ENCODE measurements at regions not wholly inside any gene's neighbourhood (a gene's known extent, or its start where the extent isn't known, plus 50 kb on each side); places are given as distances from the start of the nearest gene placed in this dataset.

DNA sequence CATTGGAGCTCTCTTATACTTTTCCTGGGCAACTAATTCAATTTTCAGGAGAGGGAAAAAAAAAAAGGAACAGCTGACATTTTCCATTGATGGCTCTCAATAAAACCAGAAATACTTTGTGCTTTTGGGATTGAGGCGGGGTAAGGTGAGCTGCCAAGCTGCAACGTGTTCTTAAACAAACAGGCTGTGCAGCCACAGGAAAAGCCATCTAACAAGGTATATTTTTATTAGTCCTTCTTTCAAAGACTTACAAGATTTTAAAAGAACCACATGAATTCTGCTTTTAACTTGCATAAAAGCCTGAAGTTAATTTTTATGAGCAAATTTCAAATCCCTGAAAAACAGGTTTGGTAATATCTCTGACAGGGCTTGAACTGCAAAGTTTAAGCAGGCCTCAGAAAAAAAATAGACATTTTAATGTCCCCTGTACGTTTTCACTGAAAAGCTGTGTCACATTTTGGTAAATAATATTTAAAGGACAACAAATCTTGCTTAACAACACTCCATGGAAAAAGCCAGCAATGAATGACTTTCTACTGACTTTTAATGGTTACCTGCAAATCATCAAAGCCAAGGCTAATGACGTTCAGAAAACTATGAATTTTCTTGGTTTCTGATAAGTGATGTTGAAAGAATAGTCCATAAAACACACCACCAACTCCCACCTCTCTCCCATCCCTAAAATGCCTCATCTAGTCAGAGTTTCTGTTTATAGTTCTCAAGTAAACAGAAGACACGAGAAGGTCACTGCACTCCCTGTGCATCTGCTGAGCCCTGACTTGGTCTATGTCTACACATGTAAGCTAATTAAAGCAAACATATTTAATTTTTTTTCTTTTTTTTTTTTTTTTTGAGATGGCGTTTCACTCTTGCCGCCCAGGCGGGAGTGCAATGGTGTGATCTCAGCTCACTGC lies 433.6 kb downstream of the PIK3R1 start:
- POLR2A ChIA-PET, result no interaction called here
- H3K27ac ChIP-seq (ENCODE audit: extremely low read depth, low read depth, low read length), result no peak overlapping the region
- peaks cover 14% of the 10 kb centered on the region for H3K4me1 ChIP-seq (ENCODE audit: control insufficient read depth, insufficient read depth, low read length)
- CTCF ChIA-PET, result interaction anchor here (0.6 kb wide), 1 partner anchor 13 kb away, joined by 4 read pairs; no protein-coding TSS in a partner anchor
- no peaks in the 10 kb centered on the region for H3K36me3 ChIP-seq (ENCODE audit: control insufficient read depth in 2 of 2, insufficient read depth in 1 of 2, low read length in 2 of 2)
- TF ChIP-seq ZNF518A (tag by site-specific recombination; conservative IDR thresholded peaks at IDR 0.05; ENCODE audit: low read depth) (no peak), ZSCAN23 (tag by site-specific recombination; IDR thresholded peaks at IDR 0.05) (no peak), ZNF624 (tag by site-specific recombination; IDR thresholded peaks at IDR 0.05) (no peak), ZNF664 (tag by site-specific recombination; IDR thresholded peaks at IDR 0.05) (no peak), SP7 (tag by site-specific recombination; IDR thresholded peaks at IDR 0.05) (no peak), GLIS1 (tag by site-specific recombination; IDR thresholded peaks at IDR 0.05) (no peak), BCL11A (tag by site-specific recombination; IDR thresholded peaks at IDR 0.05; ENCODE audit: low read depth) (no peak), PBX3 (CRISPR knock-in tag; IDR thresholded peaks at IDR 0.05) (no peak), ZNF473 (tag by site-specific recombination; IDR thresholded peaks at IDR 0.05) (no peak), MYNN (tag by site-specific recombination; IDR thresholded peaks at IDR 0.05; ENCODE audit: borderline replicate concordance) (no peak), YY1 (tag by site-specific recombination; IDR thresholded peaks at IDR 0.05) (no peak), SETDB1 (IDR thresholded peaks at IDR 0.05; ENCODE audit: insufficient read length, low read length) (no peak), ZBTB48 (tag by site-specific recombination; IDR thresholded peaks at IDR 0.05) (no peak), ZNF18 (tag by site-specific recombination; IDR thresholded peaks at IDR 0.05) (no peak)
- H3K9me3 ChIP-seq (ENCODE audit: control insufficient read depth, insufficient read depth, low read depth, low read length), result no peaks in the 10 kb centered on the region
- no peak overlapping the region for H3K4me3 ChIP-seq (ENCODE audit: low read depth, low read length)

GRCh38 chr5:68652534-68652965 lies 437.0 kb downstream of the PIK3R1 start:
- Histone ChIP-seq H3K4me3 (ENCODE audit: low read depth, low read length) (no peak overlapping the region), H3K9me3 (ENCODE audit: control insufficient read depth, insufficient read depth, low read depth, low read length) (no peaks in the 10 kb centered on the region), H3K27ac (ENCODE audit: extremely low read depth, low read depth, low read length) (no peak overlapping the region), H3K36me3 (ENCODE audit: control insufficient read depth in 2 of 2, insufficient read depth in 1 of 2, low read length in 2 of 2) (no peaks in the 10 kb centered on the region), H3K4me1 (ENCODE audit: control insufficient read depth, insufficient read depth, low read length) (peaks cover 17% of the 10 kb centered on the region)
- ChIA-PET POLR2A (no interaction called here), CTCF (interaction anchor here (0.7 kb wide), 1 partner anchor 349 kb away, joined by 4 read pairs; no protein-coding TSS in a partner anchor)
- TF ChIP-seq, protein P1, sequence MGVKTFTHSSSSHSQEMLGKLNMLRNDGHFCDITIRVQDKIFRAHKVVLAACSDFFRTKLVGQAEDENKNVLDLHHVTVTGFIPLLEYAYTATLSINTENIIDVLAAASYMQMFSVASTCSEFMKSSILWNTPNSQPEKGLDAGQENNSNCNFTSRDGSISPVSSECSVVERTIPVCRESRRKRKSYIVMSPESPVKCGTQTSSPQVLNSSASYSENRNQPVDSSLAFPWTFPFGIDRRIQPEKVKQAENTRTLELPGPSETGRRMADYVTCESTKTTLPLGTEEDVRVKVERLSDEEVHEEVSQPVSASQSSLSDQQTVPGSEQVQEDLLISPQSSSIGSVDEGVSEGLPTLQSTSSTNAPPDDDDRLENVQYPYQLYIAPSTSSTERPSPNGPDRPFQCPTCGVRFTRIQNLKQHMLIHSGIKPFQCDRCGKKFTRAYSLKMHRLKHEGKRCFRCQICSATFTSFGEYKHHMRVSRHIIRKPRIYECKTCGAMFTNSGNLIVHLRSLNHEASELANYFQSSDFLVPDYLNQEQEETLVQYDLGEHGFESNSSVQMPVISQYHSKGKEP (tag by site-specific recombination; IDR thresholded peaks at IDR 0.05), result peak; percentile 30; the same call in 1 of the 2 replicates
- TF ChIP-seq ZNF600 (tag by site-specific recombination; IDR thresholded peaks at IDR 0.05) (peak; percentile 58; the same call in 1 of the 2 replicates), PRDM1 (tag by site-specific recombination; IDR thresholded peaks at IDR 0.05) (no peak), ZBTB20 (tag by site-specific recombination; IDR thresholded peaks at IDR 0.05) (peak; percentile 46; the same call in 1 of the 2 replicates), ZNF274 (IDR thresholded peaks at IDR 0.05; ENCODE audit: low read length) (no peak), ZNF274 (tag by site-specific recombination; IDR thresholded peaks at IDR 0.05; ENCODE audit: borderline replicate concordance) (no peak)
- TF ChIP-seq, protein P2, sequence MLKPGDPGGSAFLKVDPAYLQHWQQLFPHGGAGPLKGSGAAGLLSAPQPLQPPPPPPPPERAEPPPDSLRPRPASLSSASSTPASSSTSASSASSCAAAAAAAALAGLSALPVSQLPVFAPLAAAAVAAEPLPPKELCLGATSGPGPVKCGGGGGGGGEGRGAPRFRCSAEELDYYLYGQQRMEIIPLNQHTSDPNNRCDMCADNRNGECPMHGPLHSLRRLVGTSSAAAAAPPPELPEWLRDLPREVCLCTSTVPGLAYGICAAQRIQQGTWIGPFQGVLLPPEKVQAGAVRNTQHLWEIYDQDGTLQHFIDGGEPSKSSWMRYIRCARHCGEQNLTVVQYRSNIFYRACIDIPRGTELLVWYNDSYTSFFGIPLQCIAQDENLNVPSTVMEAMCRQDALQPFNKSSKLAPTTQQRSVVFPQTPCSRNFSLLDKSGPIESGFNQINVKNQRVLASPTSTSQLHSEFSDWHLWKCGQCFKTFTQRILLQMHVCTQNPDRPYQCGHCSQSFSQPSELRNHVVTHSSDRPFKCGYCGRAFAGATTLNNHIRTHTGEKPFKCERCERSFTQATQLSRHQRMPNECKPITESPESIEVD (tag by site-specific recombination; IDR thresholded peaks at IDR 0.05), result 0 out of 2 replicates have a peak, but pooled peaks have one; percentile 26
